A549 (cell line): ENCODE measurements at regions not wholly inside any gene's neighbourhood (a gene's known extent, or its start where the extent isn't known, plus 50 kb on each side); places are given as distances from the start of the nearest gene placed in this dataset.

Source experiments
- BHLHE40 ChIP-seq: IDR thresholded peaks from 2 replicates; pipeline ENCODE4 v1.6.1; 2012; ENCODE audit warnings: low read depth, low read length, inconsistent platforms
- CTCF ChIP-seq: fragments of >200 bp; sonication (Bioruptor Twin); formaldehyde crosslinking; IDR thresholded peaks from 3 replicates; pipeline ENCODE4 v1.5.1; 2016
- EP300 ChIP-seq, 2 experiments: fragments of >200 bp; sonication (Bioruptor Twin); formaldehyde crosslinking; IDR thresholded peaks; 2 replicates in 1 of 2; 3 replicates in 1 of 2; pipeline ENCODE4 v1.6.1; 2016 to 2017
- MAX ChIP-seq: IDR thresholded peaks from 2 replicates; pipeline ENCODE4 v1.6.1; 2012
- MAZ ChIP-seq: fragments of 150-350 bp; IDR thresholded peaks from 2 replicates; pipeline ENCODE4 v1.6.1; 2014; ENCODE audit warnings: antibody characterized with exemption, low read depth, low read length, borderline replicate concordance
- POLR2A ChIP-seq: IDR thresholded peaks from 2 replicates; pipeline ENCODE4 v1.6.1; 2012; ENCODE audit warnings: mild to moderate bottlenecking, low read length
- POLR2AphosphoS2 ChIP-seq: conservative IDR thresholded peaks from 2 replicates; pipeline ENCODE4 v1.6.1; 2012; ENCODE audit warnings: low read length, improper control_type of control experiment, inconsistent platforms
- RAD21 ChIP-seq, 2 experiments: fragments of >200 bp in 1 of 2; sonication (Bioruptor Twin) in 1 of 2; formaldehyde crosslinking in 1 of 2; IDR thresholded peaks in 1 of 2; conservative IDR thresholded peaks in 1 of 2; 2 replicates in 1 of 2; 3 replicates in 1 of 2; pipeline ENCODE4 v1.6.1; 2012 to 2018; ENCODE audit warnings: inconsistent platforms in 1 of 2
- RCOR1 ChIP-seq: fragments of 150-350 bp; IDR thresholded peaks from 2 replicates; pipeline ENCODE4 v1.6.1; 2014; ENCODE audit warnings: antibody characterized with exemption, low read length, low read depth
- RFX5 ChIP-seq: fragments of 450-650 bp; IDR thresholded peaks from 2 replicates; pipeline ENCODE4 v1.7.1; 2014; ENCODE audit warnings: antibody characterized with exemption, mild to moderate bottlenecking, moderate library complexity
- TFCP2L1 ChIP-seq: fragments of 250-450 bp; sonication (Bioruptor Pico); IDR thresholded peaks from 2 replicates; pipeline ENCODE4 v1.5.0; 2021; ENCODE audit warnings: mild to moderate bottlenecking
- ZFP36 ChIP-seq: fragments of 450-650 bp; IDR thresholded peaks from 2 replicates; pipeline ENCODE4 v1.6.1; 2014; ENCODE audit warnings: borderline replicate concordance; ENCODE audit not compliant: partially characterized antibody

- TF ChIP-seq CTCF: no peak
- no peak for TF ChIP-seq MAX
- no peak for TF ChIP-seq RCOR1
- TF ChIP-seq TFCP2L1: no peak
- TF ChIP-seq ZFP36: no peak
- no peak for TF ChIP-seq POLR2AphosphoS2
- TF ChIP-seq EP300 (IDR thresholded peaks at IDR 0.05): no peak
- no peak for TF ChIP-seq RFX5
- TF ChIP-seq BHLHE40: no peak
- TF ChIP-seq POLR2A: no peak
- TF ChIP-seq RAD21 (conservative IDR thresholded peaks at IDR 0.05 in 1 of 2, IDR thresholded peaks at IDR 0.05 in 1 of 2): no peak
- TF ChIP-seq MAZ: no peak
These were observed 103.3 kb downstream of the TMEM18 start for GRCh38 chr2:573805-574392.
